M059J (cell line): ENCODE measurements at regions not wholly inside any gene's neighbourhood (a gene's known extent, or its start where the extent isn't known, plus 50 kb on each side); places are given as distances from the start of the nearest gene placed in this dataset.
A peak's percentile ranks its signal among the peaks of the same experiment; 100 is the strongest.

ENCODE experiments used
- DNase-seq: peaks from one replicate; pipeline ENCODE4 v3.0.0-alpha.2; 2012; ENCODE audit warnings: low read depth

DNA sequence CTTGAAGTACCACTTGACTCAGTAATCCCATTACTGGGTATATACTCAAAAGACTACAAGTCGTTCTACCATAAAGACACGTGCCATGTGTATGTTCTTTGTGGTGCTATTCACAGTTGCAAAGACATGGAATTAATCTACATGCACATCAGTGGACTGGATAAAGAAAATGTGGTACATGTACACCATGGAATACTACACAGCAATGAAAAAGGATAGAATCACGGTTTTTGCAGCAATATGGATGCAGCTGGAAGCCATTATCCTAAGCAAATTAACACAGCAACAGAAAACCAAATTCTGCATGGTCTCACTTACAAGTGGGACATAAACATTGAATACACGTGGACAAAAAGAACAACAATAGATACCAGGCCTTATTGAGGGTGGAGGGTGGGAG lies 583.4 kb upstream of the CELF2 start:
- DNase-seq, result no peak

DNA sequence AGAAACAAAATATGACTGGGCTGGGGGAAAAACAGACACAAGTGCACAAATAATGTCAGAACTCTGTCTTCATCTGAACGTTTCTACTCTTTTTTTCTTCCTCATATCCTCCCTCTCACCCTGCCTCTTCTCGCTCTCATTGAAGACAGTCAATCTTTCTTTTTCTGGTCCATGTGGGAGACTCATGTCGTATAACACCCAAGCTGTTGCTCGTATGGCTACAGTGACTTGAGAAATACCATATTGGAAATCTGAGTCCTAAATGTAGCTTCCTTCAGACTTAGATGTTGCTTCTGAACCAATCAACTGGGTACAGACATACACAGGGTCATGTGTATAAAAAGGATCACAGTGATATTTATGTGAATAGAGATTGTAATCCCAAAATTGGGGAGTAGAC lies 579.8 kb upstream of the CELF2 start:
- DNase-seq, result no peak

DNA sequence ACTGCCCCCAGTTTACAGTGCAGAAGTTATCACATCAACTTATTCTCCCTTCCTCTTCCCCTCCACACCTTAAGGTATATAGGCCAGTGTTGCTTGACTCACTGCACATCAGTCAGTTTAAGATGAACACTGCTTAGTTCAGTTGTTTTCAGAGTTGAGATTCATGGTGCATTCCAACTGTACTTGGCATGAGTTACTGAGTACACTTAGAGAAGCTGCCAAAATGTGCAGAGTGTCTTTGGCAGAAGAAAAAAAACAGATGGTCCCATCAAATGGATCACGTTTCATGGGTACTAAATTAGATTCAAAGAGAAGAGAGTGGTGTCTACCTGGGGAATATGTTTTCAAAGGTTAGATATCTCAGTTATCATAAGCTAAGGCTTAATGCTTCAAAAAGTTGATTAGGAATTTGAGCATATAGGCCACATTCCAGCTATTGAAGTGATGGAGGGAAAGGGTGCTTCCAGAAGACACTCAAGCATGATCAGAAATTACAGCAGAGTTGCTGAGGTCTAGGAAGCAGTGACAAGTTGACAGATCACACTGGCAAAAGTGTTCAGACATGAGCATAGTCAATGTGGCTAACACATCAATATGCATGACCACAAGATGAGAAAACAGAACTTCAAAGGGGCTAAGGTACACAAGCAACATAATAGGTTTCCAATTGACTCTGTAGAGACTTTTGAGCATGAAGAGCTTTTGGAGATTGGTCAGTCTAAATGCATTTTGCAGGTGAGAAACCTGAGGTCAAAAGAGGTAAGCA lies 579.2 kb upstream of the CELF2 start:
- DNase-seq, result no peak

DNA sequence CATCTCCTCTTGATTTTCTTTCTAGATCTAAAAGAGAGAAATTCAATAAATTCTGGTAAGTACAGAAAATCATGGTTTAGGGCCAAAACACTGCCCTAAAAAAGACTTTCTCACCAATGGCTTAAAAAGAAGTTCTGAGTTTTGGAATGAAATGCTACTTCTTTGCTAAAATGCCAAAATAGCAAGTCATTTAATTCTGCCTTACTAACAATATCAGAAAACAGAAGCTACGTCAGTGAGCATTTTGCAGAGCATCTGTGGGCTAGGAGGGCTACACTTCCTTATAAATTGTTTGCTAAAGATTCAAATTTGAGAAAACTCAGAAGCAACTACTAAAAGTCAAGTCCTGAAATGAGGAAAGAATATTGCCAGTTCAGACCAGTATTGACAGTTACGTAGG lies 560.8 kb upstream of the CELF2 start:
- no peak for DNase-seq

DNA sequence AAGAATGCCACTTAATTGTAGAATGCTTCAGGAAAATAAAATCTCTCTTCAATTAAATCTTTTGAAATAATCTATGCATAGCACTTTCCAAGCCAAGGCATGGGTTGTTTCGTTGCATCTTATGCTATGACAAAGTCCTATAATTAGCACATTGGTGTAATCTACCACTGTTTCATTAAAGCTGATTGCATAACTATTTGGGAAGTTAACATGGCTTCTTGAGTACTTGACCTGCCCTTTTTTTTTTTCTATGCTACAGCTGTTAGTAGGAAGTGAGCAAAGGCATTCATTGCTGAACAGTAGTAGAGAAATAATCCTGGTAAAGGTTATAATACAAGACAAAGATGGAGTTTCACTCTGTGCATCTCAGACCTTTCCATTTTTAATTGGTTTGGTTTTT lies 557.2 kb upstream of the CELF2 start:
- DNase-seq, result no peak

DNA sequence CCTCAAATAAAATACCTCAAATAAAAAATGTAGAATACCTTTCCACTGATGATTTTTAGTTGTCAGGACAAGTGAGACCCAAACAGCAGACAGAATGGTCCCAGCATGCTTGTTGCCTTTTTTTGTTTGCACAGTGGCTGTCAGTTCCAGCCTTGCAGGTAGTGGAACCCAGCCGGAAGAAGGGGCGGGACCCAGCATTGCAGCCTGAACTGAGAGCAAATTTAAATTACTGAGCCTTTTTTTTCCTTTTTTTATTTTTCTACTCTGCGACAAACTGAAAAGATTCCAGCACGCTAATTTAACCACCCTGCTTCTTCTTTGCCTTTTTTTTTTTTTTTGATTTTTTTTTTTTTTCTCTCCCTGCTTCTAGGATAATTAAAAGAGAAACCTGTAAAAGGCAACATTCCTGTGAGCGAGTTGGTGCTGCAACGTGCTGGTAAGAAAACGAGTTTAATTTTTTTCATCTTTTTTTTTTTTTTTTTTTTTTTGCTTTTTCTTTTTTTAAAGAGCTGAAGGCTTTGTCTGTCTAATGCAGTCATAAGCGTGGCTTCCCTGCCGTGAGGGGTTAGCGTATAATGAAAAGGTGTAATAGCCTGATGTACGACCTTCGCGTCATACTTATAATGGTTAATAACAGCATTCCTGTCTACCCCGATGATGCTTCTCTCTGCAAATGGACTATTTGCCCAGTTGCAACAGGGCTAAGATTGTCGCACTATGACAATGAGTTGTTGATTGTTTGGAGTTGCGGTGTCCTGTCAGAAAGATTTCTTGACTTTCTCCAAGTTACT lies 555.3 kb upstream of the CELF2 start:
- DNase-seq, result no peak

DNA sequence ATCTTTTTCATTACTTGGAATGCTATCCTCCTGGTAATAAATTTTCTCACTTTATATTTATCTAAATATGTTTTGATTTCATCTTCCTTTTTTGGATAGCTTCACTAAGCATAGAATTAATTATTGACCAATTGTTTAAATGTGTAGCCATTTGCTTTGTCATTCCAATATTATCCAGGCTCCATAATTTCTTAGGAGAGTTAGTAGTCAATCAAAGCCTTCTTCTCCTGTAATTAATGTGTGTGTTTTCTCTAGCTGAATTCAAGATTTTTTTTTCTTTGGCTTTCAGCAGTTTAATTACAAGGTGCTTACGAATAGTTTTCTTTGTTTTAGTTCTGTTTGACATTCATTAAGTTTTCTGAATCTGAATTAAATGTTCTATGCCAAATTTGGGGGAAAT lies 545.9 kb upstream of the CELF2 start:
- no peak for DNase-seq

DNA sequence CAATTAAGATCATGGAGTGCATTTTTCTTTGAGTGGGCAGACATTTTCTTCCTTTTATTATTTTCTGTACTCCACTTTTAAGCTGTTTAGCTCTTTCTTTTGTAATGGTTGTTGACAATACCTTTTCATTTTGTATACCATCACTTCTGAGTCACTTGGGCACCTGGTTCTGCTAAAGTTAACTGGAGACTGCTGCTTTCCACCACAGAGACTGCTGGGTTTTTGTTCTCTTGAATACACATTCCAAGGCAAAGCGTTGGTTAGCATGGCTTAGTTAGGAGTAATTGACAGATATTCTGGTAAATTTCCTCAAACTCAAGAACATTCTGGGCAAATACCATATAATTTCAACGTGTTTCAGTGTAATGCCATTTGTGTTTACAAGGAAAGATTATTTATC lies 541.9 kb upstream of the CELF2 start:
- DNase-seq, result no peak

DNA sequence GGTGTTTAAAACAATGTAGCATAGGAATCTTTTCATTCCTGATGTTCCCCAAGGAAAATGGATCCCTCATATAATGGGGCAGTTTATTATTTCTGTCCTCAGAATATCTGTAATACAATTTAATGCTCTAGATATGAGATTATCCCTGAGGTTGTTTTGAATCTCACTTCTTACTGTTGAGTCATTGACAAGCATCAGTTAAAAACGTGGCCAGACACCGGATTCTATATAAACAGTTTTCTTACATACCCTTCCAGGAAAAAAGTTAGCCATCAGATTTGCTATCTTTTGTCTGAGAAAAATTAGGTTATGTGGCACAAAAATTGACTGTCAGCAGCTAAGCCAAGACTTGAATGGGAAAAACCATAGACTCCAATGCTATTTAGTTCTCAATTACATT lies 539.8 kb upstream of the CELF2 start:
- DNase-seq, result no peak

DNA sequence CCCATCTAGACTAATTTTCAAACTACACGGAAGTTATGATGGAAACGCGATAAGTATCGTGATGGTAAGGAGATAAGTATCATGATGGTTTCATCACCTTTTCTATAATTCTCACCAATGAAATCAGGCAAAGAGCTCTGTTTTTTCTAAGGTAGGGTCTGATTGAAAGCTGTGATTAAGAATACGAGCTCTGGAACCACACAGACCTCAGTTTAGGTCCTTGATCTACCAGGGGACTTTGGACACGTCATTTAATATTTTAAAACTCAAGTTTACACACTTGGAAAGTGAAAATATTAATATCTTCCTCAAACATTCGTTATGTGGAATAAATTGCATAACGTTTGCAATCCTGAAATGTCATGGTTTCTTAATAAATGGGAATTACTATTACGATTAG lies 538.2 kb upstream of the CELF2 start:
- no peak for DNase-seq

DNA sequence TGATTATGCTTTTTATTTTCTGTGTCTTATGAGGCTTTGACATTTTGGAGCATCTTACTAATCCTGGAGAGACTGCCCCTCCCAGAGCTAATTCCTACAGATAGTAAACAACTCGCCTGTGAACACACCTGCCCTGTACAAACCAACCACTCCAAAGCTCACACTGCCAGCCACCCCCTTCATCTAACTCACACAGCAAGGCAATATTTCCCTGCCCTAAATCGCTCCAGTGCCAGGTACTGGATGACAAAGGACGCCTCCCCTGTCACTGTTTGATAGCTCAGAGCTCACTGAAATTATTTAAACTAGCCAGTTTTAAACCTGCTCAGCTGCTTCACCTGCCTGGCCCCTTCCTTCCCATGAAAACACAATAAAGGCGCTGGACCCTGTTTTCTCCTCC lies 535.1 kb upstream of the CELF2 start:
- DNase-seq, result no peak

DNA sequence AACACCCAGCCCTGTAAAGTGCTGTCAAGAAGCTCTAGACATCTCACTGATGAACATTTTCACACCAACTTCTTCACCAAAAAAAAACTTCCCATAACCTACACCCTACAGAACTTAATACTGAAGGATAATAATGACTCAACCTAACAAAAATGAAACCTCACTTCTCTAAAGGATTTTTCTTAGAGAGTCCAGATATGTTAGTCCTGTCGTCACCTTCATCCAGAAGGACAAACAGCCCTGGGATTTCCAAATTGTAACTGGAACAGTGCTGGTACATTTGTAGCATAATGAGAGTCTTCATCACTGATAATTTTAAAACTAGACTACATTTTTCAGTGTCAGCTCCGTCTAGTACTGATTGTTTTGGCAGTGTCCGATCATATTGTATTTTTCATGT lies 528.6 kb upstream of the CELF2 start:
- no peak for DNase-seq

DNA sequence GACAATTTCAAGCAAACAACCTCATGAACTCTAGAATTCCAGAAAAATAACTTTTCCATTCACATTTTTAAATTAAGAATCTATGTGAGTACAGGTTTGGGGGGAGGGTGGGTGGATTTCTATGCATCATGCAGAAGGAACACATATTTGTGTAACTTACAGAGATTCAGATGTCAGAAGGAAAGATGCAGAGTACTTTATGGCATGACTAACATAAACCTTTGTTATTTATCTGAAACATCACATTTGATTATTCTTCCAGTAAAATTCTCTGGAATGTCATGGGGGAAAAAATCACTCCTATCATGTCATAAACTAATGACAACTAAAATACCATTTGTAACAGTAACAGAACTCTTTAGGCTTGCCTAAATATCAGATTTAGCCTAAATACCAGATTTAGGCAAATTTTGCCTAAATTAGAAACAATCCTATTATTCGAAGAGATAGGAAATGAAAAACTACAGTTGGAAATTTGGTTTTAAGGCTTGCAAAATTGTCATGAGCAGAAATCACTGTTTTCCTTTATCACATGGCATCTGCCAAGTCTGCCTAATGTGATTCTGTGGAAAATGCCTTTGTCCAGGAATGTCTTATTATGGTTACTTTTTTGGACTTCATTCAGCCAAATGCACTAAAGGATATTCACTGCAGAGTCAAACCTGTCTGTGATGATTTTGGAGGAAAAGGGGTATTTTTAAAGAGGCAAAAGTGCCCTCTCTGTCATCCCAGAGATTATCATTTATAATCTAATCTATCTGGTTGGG lies 527.7 kb upstream of the CELF2 start:
- DNase-seq, result no peak

DNA sequence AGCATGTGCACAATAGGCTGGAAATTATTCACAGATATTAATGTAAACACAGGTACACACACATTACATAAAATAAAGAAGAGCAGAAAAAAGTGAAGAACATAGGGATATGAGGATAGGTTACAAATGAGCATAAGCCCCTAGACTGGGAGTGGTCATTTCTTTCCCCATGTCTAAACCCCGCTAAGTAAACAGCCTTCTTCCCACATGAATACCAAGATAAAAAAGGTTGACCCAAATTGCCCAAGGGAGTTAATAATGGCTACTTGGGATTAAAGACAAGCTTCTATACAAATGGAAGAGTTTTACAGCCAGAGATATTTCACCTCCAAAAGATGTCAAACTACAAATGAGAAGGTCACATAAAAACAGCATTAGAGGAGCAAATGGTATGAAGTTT lies 527.1 kb upstream of the CELF2 start:
- no peak for DNase-seq

DNA sequence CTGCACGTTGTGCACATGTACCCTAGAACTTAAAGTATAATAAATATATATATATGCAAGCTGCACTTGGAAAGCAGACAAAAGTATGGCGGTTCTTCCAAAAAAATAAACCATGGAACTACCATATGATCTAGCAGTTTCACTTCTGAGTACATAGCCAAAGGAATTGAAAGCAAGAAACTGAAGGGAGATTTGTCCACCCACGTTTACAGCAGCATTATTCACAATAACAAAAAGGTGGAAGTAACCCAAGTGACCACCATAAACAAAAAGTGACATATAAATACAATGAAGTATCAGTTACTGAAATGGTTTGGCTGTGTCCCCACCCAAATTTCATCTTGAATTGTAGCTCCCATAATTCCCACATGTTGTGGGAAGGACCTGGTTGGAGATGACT lies 525.3 kb upstream of the CELF2 start:
- no peak for DNase-seq

DNA sequence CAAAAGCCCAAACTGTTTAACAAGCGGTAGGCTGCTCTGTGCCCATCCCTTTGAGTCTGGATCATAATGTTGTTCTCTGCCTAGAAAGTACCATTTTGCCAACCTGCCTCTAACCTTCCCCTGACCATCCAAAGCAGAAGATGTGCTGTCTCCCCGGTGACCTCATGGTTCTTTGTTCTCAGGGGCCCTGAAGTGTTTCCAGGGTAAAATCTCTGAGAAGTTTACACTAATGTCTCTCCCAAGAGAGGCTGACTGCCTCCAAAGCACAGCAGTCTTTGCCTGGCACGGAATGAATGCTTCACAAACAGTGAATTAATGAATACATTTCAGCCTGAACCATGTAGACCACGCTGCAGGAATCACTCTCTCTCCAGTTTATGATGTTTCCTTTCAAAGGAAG lies 523.8 kb upstream of the CELF2 start:
- no peak for DNase-seq

DNA sequence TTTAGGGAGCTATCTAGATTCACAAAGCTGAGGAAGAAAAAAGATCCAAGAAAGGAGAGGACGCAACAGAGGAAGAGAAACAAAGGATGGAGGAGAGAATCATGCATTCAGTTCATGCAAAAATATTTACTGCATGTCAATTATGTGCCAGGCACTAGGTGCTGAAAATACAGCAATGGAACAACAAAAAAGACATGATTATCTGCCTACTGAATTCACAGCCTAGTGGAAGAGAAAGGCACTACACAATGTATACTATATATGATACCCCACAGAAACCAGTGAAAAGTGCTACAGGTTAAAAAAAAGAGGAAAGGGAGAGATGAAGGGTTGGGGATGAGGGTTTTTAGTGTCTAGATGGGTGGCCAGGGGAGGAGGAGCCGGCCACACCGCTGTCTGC lies 520.4 kb upstream of the CELF2 start:
- no peak for DNase-seq

DNA sequence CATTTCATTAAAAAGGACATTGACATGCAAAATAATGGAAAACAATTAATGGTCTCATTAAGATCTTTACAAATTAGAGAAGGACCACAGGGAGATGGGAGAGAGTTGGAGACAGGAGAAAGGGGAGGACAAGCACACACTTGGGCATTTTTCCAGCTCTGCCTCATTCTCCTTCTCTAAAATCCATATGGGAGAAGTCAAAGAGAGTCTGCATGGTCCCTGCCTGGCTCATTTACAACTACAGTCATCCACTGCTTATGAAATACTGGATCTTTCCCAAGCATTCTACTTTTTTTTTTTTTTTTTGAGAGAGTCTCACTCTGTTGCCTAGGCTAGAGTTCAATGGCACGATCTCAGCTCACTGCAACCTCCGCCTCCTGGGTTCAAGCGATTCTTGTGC lies 518.9 kb upstream of the CELF2 start:
- no peak for DNase-seq

DNA sequence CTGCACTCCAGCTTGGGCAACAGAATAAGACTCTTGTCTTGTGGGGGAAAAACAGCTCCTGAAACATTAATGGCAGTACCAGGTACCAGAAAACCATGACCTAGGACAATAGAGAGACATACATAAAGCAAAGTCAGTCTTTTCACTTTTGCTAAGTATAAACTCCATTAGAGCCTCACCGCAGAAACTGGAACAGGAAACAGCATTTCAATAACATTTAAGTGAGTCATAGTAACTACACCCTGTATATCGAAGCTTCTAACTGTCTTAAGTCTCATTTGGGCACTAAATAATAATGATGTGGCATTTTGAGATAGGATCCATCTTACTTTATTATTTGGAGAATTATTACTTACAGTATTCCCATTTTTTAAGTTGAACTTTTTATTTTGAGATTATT lies 517.8 kb upstream of the CELF2 start:
- peak; percentile 6 for DNase-seq

DNA sequence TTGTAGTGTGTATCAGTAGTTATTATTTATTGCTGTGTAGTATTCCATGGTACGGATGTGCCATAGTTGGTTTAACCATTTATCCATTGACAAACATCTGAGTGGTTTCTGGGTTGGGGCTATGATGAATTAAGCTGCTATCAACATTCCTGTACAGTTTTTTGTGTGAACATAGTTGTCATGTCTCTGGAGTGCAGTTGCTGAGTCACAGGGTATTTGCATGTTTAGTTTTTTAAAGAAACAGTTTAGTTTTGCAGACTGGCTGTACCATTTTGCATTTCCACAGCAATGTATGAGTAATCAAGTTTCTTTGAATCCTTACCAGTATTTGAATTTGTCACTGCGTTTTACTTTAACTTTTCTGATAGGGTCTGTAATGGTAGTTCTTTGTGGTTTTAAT lies 516.7 kb upstream of the CELF2 start:
- peak; percentile 18 for DNase-seq

DNA sequence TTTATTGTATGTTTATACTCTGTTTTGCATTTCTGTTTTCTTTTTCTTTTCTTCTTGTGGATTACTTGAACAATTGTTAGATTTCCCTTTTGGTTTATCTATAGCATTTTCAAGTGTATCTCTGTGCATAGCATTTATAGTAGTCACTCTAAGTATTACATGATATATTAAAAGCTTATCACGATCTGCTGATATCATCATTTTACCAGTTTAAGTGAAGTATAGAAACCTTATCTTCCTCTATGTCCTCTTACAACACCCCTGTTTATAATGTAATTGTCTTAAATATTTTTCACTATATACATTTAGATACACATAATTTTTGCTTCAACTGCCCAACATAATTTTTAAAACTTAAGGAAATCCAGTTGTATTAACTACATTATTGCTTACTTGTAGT lies 513.9 kb upstream of the CELF2 start:
- no peak for DNase-seq

DNA sequence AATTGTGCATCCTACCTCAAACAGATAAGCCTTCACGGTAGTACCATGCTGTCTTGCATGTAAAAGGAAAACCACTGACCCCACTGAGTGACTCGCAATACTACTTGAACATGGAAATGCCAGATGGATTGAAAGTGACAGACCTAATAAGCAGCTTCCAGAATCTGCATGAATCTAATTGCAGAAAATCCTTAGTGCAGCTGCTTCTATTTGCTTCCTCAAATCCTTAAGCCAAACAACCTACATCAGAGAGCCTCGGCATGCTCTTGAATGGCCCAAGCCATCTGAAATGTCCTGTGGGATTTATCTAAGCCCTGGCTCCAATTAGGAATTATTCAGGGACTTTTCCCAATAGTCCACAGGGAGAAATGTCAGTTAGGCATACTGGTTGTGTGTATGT lies 509.5 kb upstream of the CELF2 start:
- DNase-seq, result no peak

DNA sequence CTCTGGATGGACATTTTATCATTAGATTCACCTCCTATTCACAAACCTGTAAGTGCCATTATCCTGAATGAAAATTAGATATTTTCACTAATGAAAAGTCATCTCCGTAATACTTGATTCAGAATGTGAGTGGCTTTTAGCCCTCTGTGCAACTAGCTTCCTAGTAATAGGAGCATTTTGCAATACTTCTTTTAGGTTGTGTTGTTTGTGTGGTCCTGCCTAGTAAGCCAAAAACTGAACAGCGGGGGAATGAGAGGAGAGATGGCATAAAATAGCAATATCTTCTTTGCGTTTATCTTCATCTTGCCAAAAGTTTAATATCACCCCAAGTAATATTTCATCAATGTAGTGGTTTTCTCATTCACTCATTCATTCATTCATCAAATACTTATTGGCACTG lies 507.5 kb upstream of the CELF2 start:
- DNase-seq, result no peak
